H1 (cell line): ENCODE measurements at regions not wholly inside any gene's neighbourhood (a gene's known extent, or its start where the extent isn't known, plus 50 kb on each side); places are given as distances from the start of the nearest gene placed in this dataset.

Experiments
- CTCF ChIA-PET: fragments of 300-600 bp; sonication (Branson Sonifier 250); formaldehyde crosslinking; loops from one replicate; lab custom pipeline; 2021; ENCODE audit not compliant: partially characterized antibody; lab: Charles Lee
- POLR2A ChIA-PET: fragments of 300-600 bp; sonication (Branson Sonifier 250); formaldehyde crosslinking; loops from one replicate; lab custom pipeline; 2021; ENCODE audit warnings: inconsistent platforms; ENCODE audit not compliant: partially characterized antibody; lab: Charles Lee
- DNase-seq, 2 experiments: peaks; one replicate each; pipeline versions ENCODE4 v3.0.0 to v3.0.0-alpha.2; 2010 to 2022; ENCODE audit warnings: low spot score in 2 of 2, low read depth in 1 of 2, mixed read lengths in 1 of 2
- FAIRE-seq: peaks from 2 replicates; lab custom pipeline; 2011; peaks lifted over from hg19 to GRCh38; lab: Jason Lieb, UNC
- H2AFZ ChIP-seq: 2 replicates; pipeline ENCODE4 v1.8.1; 2012; ENCODE audit warnings: low read length, inconsistent platforms
- H2AK5ac ChIP-seq: 2 replicates; pipeline ENCODE4 v1.6.1; 2013; ENCODE audit warnings: low read depth, low read length
- H2BK120ac ChIP-seq: replicated peaks from 2 replicates; pipeline ENCODE3; 2013; ENCODE audit warnings: low read depth, low read length, inconsistent platforms
- H2BK12ac ChIP-seq: 2 replicates; pipeline ENCODE4 v1.6.1; 2013; ENCODE audit warnings: low read depth, low read length
- H2BK15ac ChIP-seq: 2 replicates; pipeline ENCODE4 v1.6.1; 2013; ENCODE audit warnings: low read length
- H2BK20ac ChIP-seq: 2 replicates; pipeline ENCODE4 v1.6.1; 2013; ENCODE audit warnings: low read length
- H2BK5ac ChIP-seq: 2 replicates; pipeline ENCODE4 v1.6.1; 2013; ENCODE audit warnings: low read depth, low read length
- H3K14ac ChIP-seq: 2 replicates; pipeline ENCODE4 v1.6.1; 2013; ENCODE audit warnings: inconsistent platforms; ENCODE audit not compliant: insufficient read length
- H3K18ac ChIP-seq: 2 replicates; pipeline ENCODE4 v1.6.1; 2013; ENCODE audit warnings: low read length; ENCODE audit errors: extremely low read depth
- H3K23ac ChIP-seq: 2 replicates; pipeline ENCODE4 v1.6.1; 2013; ENCODE audit warnings: inconsistent platforms; ENCODE audit not compliant: insufficient read length
- H3K23me2 ChIP-seq: 2 replicates; pipeline ENCODE4 v1.6.1; 2013; ENCODE audit warnings: low read depth, low read length
- H3K27ac ChIP-seq: 2 replicates; pipeline ENCODE4 v1.6.1; 2011; ENCODE audit warnings: low read depth, low read length, inconsistent platforms
- H3K27me3 ChIP-seq, 4 experiments: replicated peaks in 1 of 4; 1 replicate in 1 of 4; 2 replicates in 3 of 4; pipeline versions ENCODE4 v1.6.1 to v1.8.1; 2011 to 2013; ENCODE audit warnings: low read length in 3 of 4, mild to moderate bottlenecking in 3 of 4, inconsistent platforms in 2 of 4, mixed read lengths in 2 of 4, moderate library complexity in 1 of 4; ENCODE audit not compliant: control insufficient read depth in 3 of 4, insufficient read depth in 3 of 4; ENCODE audit errors: extremely low read depth in 1 of 4
- H3K36me3 ChIP-seq, 4 experiments: 2 replicates each; pipeline versions ENCODE4 v1.6.1 to v1.8.1; 2011 to 2013; ENCODE audit warnings: mild to moderate bottlenecking in 4 of 4, low read length in 3 of 4, moderate library complexity in 2 of 4, control low read depth in 1 of 4, inconsistent platforms in 1 of 4; ENCODE audit not compliant: insufficient read depth in 4 of 4, control insufficient read depth in 2 of 4
- H3K4ac ChIP-seq: replicated peaks from 2 replicates; pipeline ENCODE3; 2013; ENCODE audit warnings: low read length, low read depth, mixed read lengths, inconsistent platforms; ENCODE audit not compliant: insufficient read length
- H3K4me1 ChIP-seq, 4 experiments: replicated peaks in 1 of 4; 1 replicate in 1 of 4; 2 replicates in 3 of 4; pipeline versions ENCODE4 v1.6.1 to v1.8.1; 2011 to 2013; ENCODE audit warnings: low read length in 3 of 4, inconsistent platforms in 2 of 4, mixed read lengths in 1 of 4; ENCODE audit not compliant: insufficient read depth in 4 of 4, control insufficient read depth in 3 of 4
- H3K4me2 ChIP-seq, 2 experiments: 2 replicates each; pipeline versions ENCODE4 v1.6.1 to v1.8.1; 2011 to 2013; ENCODE audit warnings: low read depth in 2 of 2, low read length in 2 of 2, control low read depth in 1 of 2, inconsistent platforms in 1 of 2, mild to moderate bottlenecking in 1 of 2; ENCODE audit not compliant: insufficient read depth in 1 of 2
- H3K4me3 ChIP-seq, 4 experiments: fragments of 200-600, 300-600 bp in 1 of 4; sonication (generic), shearing (Covaris generic), sonication (Bioruptor Twin) in 1 of 4; 2 replicates each; pipeline versions ENCODE4 v1.5.1 to v1.8.1; 2011 to 2016; ENCODE audit warnings: low read length in 4 of 4, low read depth in 3 of 4, control low read depth in 2 of 4, inconsistent platforms in 2 of 4, mild to moderate bottlenecking in 2 of 4, mixed read lengths in 1 of 4, moderate library complexity in 1 of 4; ENCODE audit not compliant: insufficient read depth in 2 of 4; ENCODE audit errors: extremely low read depth in 1 of 4
- H3K56ac ChIP-seq: replicated peaks from 2 replicates; pipeline ENCODE3; 2013; ENCODE audit warnings: low read depth, mild to moderate bottlenecking, mixed read lengths, low read length, inconsistent platforms; ENCODE audit not compliant: insufficient read length
- H3K79me1 ChIP-seq: 2 replicates; pipeline ENCODE4 v1.6.1; 2013; ENCODE audit warnings: low read depth, low read length, control low read depth
- H3K79me2 ChIP-seq, 2 experiments: 2 replicates each; pipeline versions ENCODE4 v1.6.1 to v1.8.1; 2012 to 2013; ENCODE audit warnings: low read length in 2 of 2, mild to moderate bottlenecking in 2 of 2, inconsistent platforms in 1 of 2; ENCODE audit not compliant: insufficient read depth in 2 of 2, control insufficient read depth in 1 of 2
- H3K9ac ChIP-seq, 4 experiments: replicated peaks in 1 of 4; 1 replicate in 1 of 4; 2 replicates in 3 of 4; pipeline versions ENCODE4 v1.6.1 to v1.8.1; 2011 to 2013; ENCODE audit warnings: low read depth in 3 of 4, low read length in 3 of 4, control low read depth in 2 of 4, mild to moderate bottlenecking in 2 of 4, moderate library complexity in 2 of 4, inconsistent platforms in 1 of 4; ENCODE audit errors: extremely low read depth in 1 of 4
- H3K9me3 ChIP-seq, 2 experiments: 2 replicates each; pipeline versions ENCODE4 v1.6.1 to v1.8.1; 2012 to 2013; ENCODE audit warnings: mild to moderate bottlenecking in 2 of 2, moderate library complexity in 2 of 2, control low read depth in 1 of 2, inconsistent platforms in 1 of 2, low read depth in 1 of 2, low read length in 1 of 2, mixed read lengths in 1 of 2; ENCODE audit not compliant: insufficient read depth in 2 of 2
- H4K20me1 ChIP-seq, 2 experiments: replicated peaks in 1 of 2; 2 replicates each; pipeline versions ENCODE3 to v1.8.1; 2011 to 2013; ENCODE audit warnings: inconsistent platforms in 2 of 2, low read length in 2 of 2, mild to moderate bottlenecking in 1 of 2; ENCODE audit not compliant: insufficient read depth in 2 of 2, control insufficient read depth in 1 of 2
- H4K5ac ChIP-seq: 2 replicates; pipeline ENCODE4 v1.6.1; 2013; ENCODE audit warnings: low read length, low read depth, mixed read lengths, inconsistent platforms; ENCODE audit not compliant: insufficient read length
- H4K8ac ChIP-seq: 2 replicates; pipeline ENCODE4 v1.8.0; 2013; ENCODE audit warnings: mild to moderate bottlenecking, moderate library complexity, low read length, inconsistent platforms; ENCODE audit not compliant: insufficient read depth; ENCODE audit errors: extremely low read depth
- H4K91ac ChIP-seq: replicated peaks from 2 replicates; pipeline ENCODE3; 2013; ENCODE audit warnings: low read length, mixed read lengths, inconsistent platforms; ENCODE audit not compliant: insufficient read length
- ATF3 ChIP-seq: IDR thresholded peaks from 2 replicates; pipeline ENCODE4 v1.6.1; 2011; ENCODE audit warnings: low read depth, mild to moderate bottlenecking, low read length; ENCODE audit not compliant: insufficient read depth
- CTBP2 ChIP-seq: IDR thresholded peaks from 2 replicates; pipeline ENCODE4 v1.7.0; 2011; ENCODE audit warnings: borderline replicate concordance, mild to moderate bottlenecking, moderate library complexity, mixed read lengths, low read length; ENCODE audit not compliant: insufficient read depth, insufficient read length
- GABPA ChIP-seq: IDR thresholded peaks from 2 replicates; pipeline ENCODE4 v1.6.1; 2011; ENCODE audit warnings: mild to moderate bottlenecking, low read length, moderate library complexity, borderline replicate concordance; ENCODE audit not compliant: insufficient read depth
- RNF2 ChIP-seq: fragments of 200-900, 300-1000 bp; sonication (generic); IDR thresholded peaks from 2 replicates; pipeline ENCODE4 v1.7.1; 2016; ENCODE audit warnings: borderline replicate concordance, low read depth, mild to moderate bottlenecking, antibody characterized with exemption, low read length; ENCODE audit not compliant: poor library complexity, severe bottlenecking; ENCODE audit errors: missing control alignments
- SIN3A ChIP-seq, 2 experiments: IDR thresholded peaks in 1 of 2; conservative IDR thresholded peaks in 1 of 2; 2 replicates each; pipeline ENCODE4 v1.6.1; 2011 to 2012; ENCODE audit warnings: low read length in 2 of 2, improper control_type of control experiment in 1 of 2, low read depth in 1 of 2, mild to moderate bottlenecking in 1 of 2
- SUZ12 ChIP-seq: fragments of 200-600 bp; sonication (generic); IDR thresholded peaks from 2 replicates; pipeline ENCODE4 v1.6.1; 2012; ENCODE audit warnings: mild to moderate bottlenecking, inconsistent platforms, low read length, moderate library complexity, mixed read lengths
- TEAD4 ChIP-seq: IDR thresholded peaks from 2 replicates; pipeline ENCODE4 v1.6.1; 2012; ENCODE audit warnings: low read depth, low read length, inconsistent platforms, mixed read lengths
- WGBS, 2 experiments: shearing (Covaris generic) in 1 of 2; methylation state at CpG; one replicate each; pipeline versions ENCODE4 v1.1.6 to v1.1.7; 2013 to 2015; ENCODE audit warnings: low lambda C conversion rate in 2 of 2, mixed read lengths in 2 of 2, inconsistent platforms in 1 of 2, low coverage in 1 of 2, missing lambda C conversion rate in 1 of 2; ENCODE audit not compliant: insufficient replicate concordance in 2 of 2, insufficient coverage in 1 of 2, insufficient read length in 1 of 2; ENCODE audit errors: extremely low coverage in 1 of 2, missing lambda C conversion rate in 1 of 2; 5-methylcytosine and 5-hydroxymethylcytosine counted together

- no peak for DNase-seq
- Histone ChIP-seq H3K79me2 (no peaks in the 10 kb centered on the region), H2BK12ac (no peak overlapping the region), H3K27me3 (no peaks in the 10 kb centered on the region), H3K56ac (no peak overlapping the region), H3K27ac (no peak overlapping the region), H2AFZ (0 out of 2 replicates have a peak overlapping the region, but pooled peaks have one; percentile 79), H2BK5ac (no peak overlapping the region), H3K23me2 (no peaks in the 10 kb centered on the region), H3K9me3 (no peaks in the 10 kb centered on the region), H3K4me3 (no peak overlapping the region), H3K18ac (no peak overlapping the region), H3K36me3 (no peaks in the 10 kb centered on the region), H4K5ac (no peak overlapping the region), H3K4ac (no peak overlapping the region), H2BK20ac (no peak overlapping the region), H3K4me2 (no peak overlapping the region), H3K4me1 (peaks cover 0 to 2% (median 0%) of the 10 kb centered on the region in 4 experiments; a peak in 1 of 7 replicates), H4K8ac (no peak overlapping the region), H4K20me1 (no peaks in the 10 kb centered on the region), H2BK15ac (no peak overlapping the region), H2BK120ac (no peak overlapping the region), H3K79me1 (no peaks in the 10 kb centered on the region), H3K23ac (no peak overlapping the region), H4K91ac (no peak overlapping the region), H3K14ac (no peak overlapping the region), H3K9ac (no peak overlapping the region), H2AK5ac (no peak overlapping the region)
- CTCF ChIA-PET, result interaction anchor here (1.5 kb wide), 1 partner anchor 67 kb away, joined by 3 read pairs; no protein-coding TSS in a partner anchor
- 91% methylated on average over 1 of the region's 2 CpGs; no CpG with 5 or more reads in 1 of the 2 experiments for WGBS, 2 experiments
- no peak for FAIRE-seq
- POLR2A ChIA-PET, result no interaction called here
- TF ChIP-seq TEAD4 (no peak), CTBP2 (no peak), ATF3 (no peak), RNF2 (no peak), SUZ12 (no peak), SIN3A (conservative IDR thresholded peaks at IDR 0.05 in 1 of 2, IDR thresholded peaks at IDR 0.05 in 1 of 2; ENCODE audit: low read depth in 1 of 2, low read length in 2 of 2) (no peak), GABPA (no peak)
Measured at GRCh38 chr1:213650603-213651002, 337.2 kb upstream of the PROX1 start.
